A673 (cell line): ENCODE measurements at regions not wholly inside any gene's neighbourhood (a gene's known extent, or its start where the extent isn't known, plus 50 kb on each side); places are given as distances from the start of the nearest gene placed in this dataset.
"Not testable (repeated sequence)": the region's sequence is repeated elsewhere in the genome, so short reads cannot be mapped to it uniquely, and the experiment has no call there.

ENCODE experiments used
- BruUV-seq: library from RNA; stranded (reverse); fragments of 400-500 nt; replicated peaks from 2 replicates; lab custom pipeline; 2021; lab: Mats Ljungman, UMichigan
- CTCF ChIA-PET: fragments of 300-600 bp; sonication (Branson Sonifier 250); formaldehyde crosslinking; loops from one replicate; lab custom pipeline; 2022; ENCODE audit warnings: antibody characterized with exemption; lab: Charles Lee
- POLR2A ChIA-PET: fragments of 300-600 bp; sonication (Branson Sonifier 250); formaldehyde crosslinking; loops from one replicate; lab custom pipeline; 2022; ENCODE audit warnings: antibody characterized with exemption; ENCODE audit not compliant: low non-redundant PET; lab: Charles Lee
- DNase-seq: peaks from one replicate; pipeline ENCODE4 v3.0.0-alpha.2; 2015; ENCODE audit warnings: low spot score
- H3K27ac ChIP-seq: fragments of 200-600 bp; sonication (generic); 2 replicates; pipeline ENCODE4 v1.5.1; 2016; ENCODE audit warnings: mixed run types, low read depth, mild to moderate bottlenecking, mixed read lengths, antibody characterized with exemption, low read length; ENCODE audit not compliant: poor library complexity, severe bottlenecking
- H3K27me3 ChIP-seq: fragments of 200-600 bp; sonication (generic); replicated peaks from 2 replicates; pipeline ENCODE4 v1.6.1; 2017; ENCODE audit warnings: mixed run types, low read depth, mild to moderate bottlenecking, mixed read lengths, antibody characterized with exemption, low read length; ENCODE audit not compliant: insufficient read depth, poor library complexity
- H3K36me3 ChIP-seq: fragments of 200-600 bp; sonication (generic); 2 replicates; pipeline ENCODE4 v1.6.1; 2016; ENCODE audit warnings: mixed run types, mild to moderate bottlenecking, mixed read lengths, antibody characterized with exemption, low read length; ENCODE audit not compliant: insufficient read depth, poor library complexity, severe bottlenecking
- H3K4me1 ChIP-seq: fragments of 200-600 bp; sonication (generic); 2 replicates; pipeline ENCODE4 v1.6.1; 2017; ENCODE audit warnings: mixed run types, mild to moderate bottlenecking, mixed read lengths, antibody characterized with exemption, low read length; ENCODE audit not compliant: insufficient read depth, poor library complexity, severe bottlenecking
- H3K4me3 ChIP-seq: fragments of 200-600 bp; sonication (generic); 2 replicates; pipeline ENCODE4 v1.5.1; 2016; ENCODE audit warnings: low read depth, mixed run types, mild to moderate bottlenecking, mixed read lengths, low read length; ENCODE audit not compliant: poor library complexity, severe bottlenecking
- H3K9me3 ChIP-seq: fragments of 200-600 bp; sonication (generic); 2 replicates; pipeline ENCODE4 v1.6.1; 2016; ENCODE audit warnings: mixed run types, low read depth, mild to moderate bottlenecking, mixed read lengths, antibody characterized with exemption, low read length; ENCODE audit not compliant: poor library complexity, severe bottlenecking
- CTCF ChIP-seq: fragments of 300-800, 200-600 bp; sonication (generic); conservative IDR thresholded peaks from 2 replicates; pipeline ENCODE4 v1.5.1; 2017; ENCODE audit warnings: low read depth, mild to moderate bottlenecking, antibody characterized with exemption, low read length, moderate library complexity, mixed read lengths
- EZH2 ChIP-seq: fragments of 200-600 bp; sonication (generic); IDR thresholded peaks from 2 replicates; pipeline ENCODE4 v1.6.1; 2017; ENCODE audit warnings: borderline replicate concordance, low read depth, mild to moderate bottlenecking, mixed read lengths, antibody characterized with exemption, low read length; ENCODE audit not compliant: poor library complexity, severe bottlenecking
- intact Hi-C: fragments of 100-400 bp; cut with micrococcal nuclease; formaldehyde crosslinking; loops from one replicate; pipeline ENCODE4 v1.10.0; 2022; ENCODE audit not compliant: unreplicated experiment

DNA sequence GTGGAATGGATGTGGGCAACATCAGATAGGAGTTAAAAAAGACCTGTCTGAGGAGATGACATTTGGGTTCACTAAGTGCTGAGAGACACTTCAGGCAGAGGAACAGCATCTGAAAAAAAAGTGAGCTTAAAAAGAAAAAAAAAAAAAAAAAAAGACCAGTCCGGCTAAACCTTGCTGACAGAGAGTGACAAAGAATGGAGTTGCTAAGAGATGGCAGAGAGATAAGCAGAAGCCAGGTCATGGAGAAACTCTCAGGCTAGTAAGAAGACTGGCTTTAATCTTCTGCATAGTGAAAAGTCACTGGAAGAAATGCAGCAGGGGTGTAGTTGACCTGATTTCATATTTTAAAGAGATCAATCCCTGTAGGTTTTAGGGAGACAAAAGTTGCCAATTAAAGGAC is 711.1 kb upstream of the SEMA3D start:
- Histone ChIP-seq H3K27me3 (peaks cover 9% of the 10 kb centered on the region), H3K36me3 (no peaks in the 10 kb centered on the region), H3K4me3 (no peak overlapping the region), H3K27ac (no peak overlapping the region), H3K4me1 (no peaks in the 10 kb centered on the region), H3K9me3 (no peaks in the 10 kb centered on the region)
- POLR2A ChIA-PET = no interaction called here
- CTCF ChIA-PET = no interaction called here
- DNase-seq = no peak
- intact Hi-C loops = no loop called here
- BruUV-seq = no TSS peak
- TF ChIP-seq CTCF = no peak
- TF ChIP-seq EZH2 = no peak

DNA sequence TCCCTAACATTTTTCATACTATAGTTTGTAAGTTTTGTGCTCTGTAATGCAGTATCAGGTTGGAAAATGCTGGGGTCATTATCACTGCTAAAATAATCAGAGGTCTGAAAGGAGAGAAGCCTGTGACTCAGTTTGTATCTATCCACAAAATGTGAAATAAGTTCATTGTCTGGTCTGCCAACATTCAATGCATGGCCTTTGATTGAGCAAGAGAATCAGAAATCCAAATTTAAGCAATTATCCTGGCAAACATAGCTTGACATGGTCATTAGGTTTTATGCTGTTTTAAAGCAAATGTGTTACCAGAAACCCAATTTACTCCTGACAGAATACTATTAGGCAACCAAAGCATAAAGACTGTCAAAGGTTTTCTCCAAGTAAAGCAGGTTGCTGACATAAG is 709.7 kb upstream of the SEMA3D start:
- Histone ChIP-seq H3K4me3 (no peak overlapping the region), H3K9me3 (no peaks in the 10 kb centered on the region), H3K36me3 (no peaks in the 10 kb centered on the region), H3K4me1 (no peaks in the 10 kb centered on the region), H3K27me3 (peaks cover 9% of the 10 kb centered on the region), H3K27ac (no peak overlapping the region)
- BruUV-seq = no TSS peak
- intact Hi-C loops = no loop called here
- CTCF ChIA-PET = no interaction called here
- POLR2A ChIA-PET = interaction anchor here (0.7 kb wide), 1 partner anchor 996 kb away, joined by 4 read pairs; no protein-coding TSS in a partner anchor
- DNase-seq = no peak
- no peak for TF ChIP-seq EZH2

- H3K27ac ChIP-seq = no peak overlapping the region
- no peak overlapping the region for H3K4me3 ChIP-seq
- ChIA-PET POLR2A (no interaction called here), CTCF (no interaction called here)
- intact Hi-C loops = no loop called here
- no peaks in the 10 kb centered on the region for H3K4me1 ChIP-seq
- H3K36me3 ChIP-seq = no peaks in the 10 kb centered on the region
- DNase-seq = no peak
- no TSS peak for BruUV-seq
- H3K27me3 ChIP-seq = peaks cover 9% of the 10 kb centered on the region
- TF ChIP-seq CTCF (no peak), EZH2 (no peak)
- H3K9me3 ChIP-seq = no peaks in the 10 kb centered on the region
Observed at GRCh38 chr7:85895835-85896234, 709.0 kb upstream of the SEMA3D start.

- H3K4me1 ChIP-seq, BruUV-seq, H3K36me3 ChIP-seq, H3K27ac ChIP-seq, DNase-seq, H3K9me3 ChIP-seq, H3K4me3 ChIP-seq, CTCF ChIA-PET, H3K27me3 ChIP-seq, POLR2A ChIA-PET: not testable (repeated sequence)
- intact Hi-C loops = loop anchor here (2.0 to 5.0 kb wide), 2 partner anchors 923 to 1015 kb away; no protein-coding TSS in a partner anchor
Observed at GRCh38 chr7:85891900-85892299, 705.0 kb upstream of the SEMA3D start.
